K562 (cell line): ENCODE measurements at regions not wholly inside any gene's neighbourhood (a gene's known extent, or its start where the extent isn't known, plus 50 kb on each side); places are given as distances from the start of the nearest gene placed in this dataset.

Source experiments
- ATAC-seq: fragments of 200-7000 bp; cut with Tn5 transposase; 3 replicates; pipeline ENCODE4 v1.9.1; 2020; ENCODE audit warnings: moderate library complexity
- BruUV-seq: library from RNA; stranded (reverse); fragments of 400-500 nt; replicated peaks from 2 replicates; lab custom pipeline; 2021; lab: Mats Ljungman, UMichigan
- CTCF ChIA-PET: fragments of 300-600 bp; formaldehyde crosslinking; extraction: SDS; loops from one replicate; lab custom pipeline; 2021; ENCODE audit warnings: low intra/inter-chr PET ratio; lab: Yijun Ruan, JAX
- POLR2A ChIA-PET: fragments of 300-600, 350-650 bp; sonication (Branson Sonifier 250); formaldehyde crosslinking; extraction: SDS; loops from one replicate; lab custom pipeline; 2021; ENCODE audit warnings: antibody characterized with exemption, inconsistent platforms; lab: Yijun Ruan, JAX
- DNase-seq, 4 experiments: peaks; one replicate each; pipeline versions ENCODE4 v3.0.0 to v3.0.0-alpha.2; 2011 to 2018; ENCODE audit warnings: low spot score in 3 of 4, mixed read lengths in 3 of 4; ENCODE audit errors: extremely low read depth in 1 of 4
- FAIRE-seq: peaks from 2 replicates; lab custom pipeline; 2011; peaks lifted over from hg19 to GRCh38; lab: Jason Lieb, UNC
- H2AFZ ChIP-seq: 2 replicates; pipeline ENCODE4 v1.6.0; 2011; ENCODE audit warnings: low read depth, low read length, control low read depth, inconsistent platforms
- H3K27ac ChIP-seq: fragments of 200-600 bp; 3 replicates; pipeline ENCODE4 v1.8.0; 2011; ENCODE audit warnings: low read depth, mild to moderate bottlenecking, control low read depth, inconsistent platforms, low read length, moderate library complexity, mixed read lengths; ENCODE audit errors: extremely low read depth
- H3K27me3 ChIP-seq, 2 experiments: fragments of 300-600 bp in 1 of 2; 2 replicates in 1 of 2; 3 replicates in 1 of 2; pipeline versions ENCODE4 v1.6.0 to v1.8.0; 2011; ENCODE audit warnings: inconsistent platforms in 2 of 2, low read length in 2 of 2, mild to moderate bottlenecking in 1 of 2, mixed read lengths in 1 of 2, moderate library complexity in 1 of 2; ENCODE audit not compliant: control insufficient read depth in 2 of 2, insufficient read depth in 2 of 2
- H3K36me3 ChIP-seq: fragments of 300-600 bp; 3 replicates; pipeline ENCODE4 v1.8.0; 2011; ENCODE audit warnings: mild to moderate bottlenecking, low read length, inconsistent platforms; ENCODE audit not compliant: control insufficient read depth, insufficient read depth
- H3K4me1 ChIP-seq, 2 experiments: fragments of 200-600 bp in 1 of 2; replicated peaks in 1 of 2; 2 replicates in 1 of 2; 3 replicates in 1 of 2; pipeline versions ENCODE4 v1.5.1 to v1.8.0; 2011; ENCODE audit warnings: inconsistent platforms in 2 of 2, low read length in 2 of 2, mild to moderate bottlenecking in 1 of 2, mixed read lengths in 1 of 2, moderate library complexity in 1 of 2; ENCODE audit not compliant: control insufficient read depth in 2 of 2, insufficient read depth in 2 of 2
- H3K4me2 ChIP-seq: 2 replicates; pipeline ENCODE4 v1.6.1; 2011; ENCODE audit warnings: low read length, control low read depth, inconsistent platforms, mixed read lengths; ENCODE audit not compliant: insufficient read depth
- H3K4me3 ChIP-seq: fragments of 200-600 bp; sonication (generic), shearing (Covaris generic); 2 replicates; pipeline ENCODE4 v1.5.1; 2016; ENCODE audit warnings: control low read depth, inconsistent platforms
- H3K79me2 ChIP-seq: fragments of 200-600 bp; 3 replicates; pipeline ENCODE4 v1.8.0; 2011; ENCODE audit warnings: low read length, inconsistent platforms; ENCODE audit not compliant: control insufficient read depth, insufficient read depth
- H3K9ac ChIP-seq, 2 experiments: 2 replicates each; pipeline versions ENCODE4 v1.6.0 to v1.6.1; 2011; ENCODE audit warnings: low read depth in 2 of 2, low read length in 2 of 2, control low read depth in 1 of 2, inconsistent platforms in 1 of 2, mild to moderate bottlenecking in 1 of 2, mixed read lengths in 1 of 2; ENCODE audit not compliant: insufficient read depth in 1 of 2
- H3K9me1 ChIP-seq: one replicate; pipeline ENCODE4 v1.6.0; 2011; ENCODE audit warnings: inconsistent platforms, mild to moderate bottlenecking, low read length, moderate library complexity; ENCODE audit not compliant: control insufficient read depth, insufficient read depth
- H3K9me3 ChIP-seq: replicated peaks from 2 replicates; pipeline ENCODE4 v1.5.1; 2011; ENCODE audit warnings: low read depth, low read length, inconsistent platforms; ENCODE audit not compliant: control insufficient read depth, insufficient read depth
- H4K20me1 ChIP-seq: replicated peaks from 2 replicates; pipeline ENCODE4 v1.6.1; 2011; ENCODE audit warnings: low read length, inconsistent platforms, mixed read lengths; ENCODE audit not compliant: control insufficient read depth, insufficient read depth
- CAMTA2 ChIP-seq: fragments of 250-450 bp; sonication (Bioruptor Pico); conservative IDR thresholded peaks from 2 replicates; pipeline ENCODE4 v1.5.1; 2022
- CTCFL ChIP-seq: IDR thresholded peaks from 2 replicates; pipeline ENCODE4 v1.6.1; 2011; ENCODE audit warnings: borderline replicate concordance, low read depth, mild to moderate bottlenecking, moderate library complexity, low read length; ENCODE audit not compliant: insufficient read depth, poor library complexity, severe bottlenecking
- HDAC3 ChIP-seq: fragments of 450-650 bp; IDR thresholded peaks from 2 replicates; pipeline ENCODE4 v1.6.1; 2018; ENCODE audit warnings: borderline replicate concordance, mild to moderate bottlenecking, moderate library complexity; ENCODE audit not compliant: partially characterized antibody
- KAT2B ChIP-seq: IDR thresholded peaks from one replicate; pipeline ENCODE4 v1.6.1; 2012; ENCODE audit warnings: low read depth, mild to moderate bottlenecking, control low read depth, inconsistent platforms, low read length, moderate library complexity
- KDM4B ChIP-seq, 2 experiments: fragments of 450-650 bp in 1 of 2; sonication (generic) in 1 of 2; IDR thresholded peaks; 2 replicates each; pipeline ENCODE4 v1.6.1; 2016 to 2017; ENCODE audit warnings: borderline replicate concordance in 2 of 2, antibody characterized with exemption in 1 of 2, low read depth in 1 of 2, mild to moderate bottlenecking in 1 of 2
- KLF1 ChIP-seq: fragments of 450-650 bp; IDR thresholded peaks from 2 replicates; pipeline ENCODE4 v1.6.1; 2016; ENCODE audit warnings: missing genetic modification characterization, missing compliant biosample characterization
- L3MBTL2 ChIP-seq: fragments of 450-650 bp; IDR thresholded peaks from 2 replicates; pipeline ENCODE4 v1.6.1; 2016; ENCODE audit warnings: mild to moderate bottlenecking, moderate library complexity
- NFYB ChIP-seq: IDR thresholded peaks from 2 replicates; pipeline ENCODE4 v1.6.1; 2011; ENCODE audit warnings: mild to moderate bottlenecking, moderate library complexity; ENCODE audit not compliant: insufficient read length; ENCODE audit errors: extremely low read depth
- SUPT5H ChIP-seq: fragments of 450-650 bp; IDR thresholded peaks from 2 replicates; pipeline ENCODE4 v1.6.1; 2016
- TFE3 ChIP-seq: fragments of 450-650 bp; formaldehyde crosslinking; IDR thresholded peaks from 2 replicates; pipeline ENCODE4 v1.4.0; 2020; ENCODE audit warnings: mild to moderate bottlenecking, mixed read lengths
- ZNF395 ChIP-seq: fragments of 200-800 bp; sonication (Bioruptor generic); IDR thresholded peaks from 2 replicates; pipeline ENCODE4 v1.6.1; 2017; ENCODE audit warnings: missing genetic modification characterization, missing compliant biosample characterization
- ZNF707 ChIP-seq: fragments of 250-450 bp; sonication (Bioruptor Pico); conservative IDR thresholded peaks from 2 replicates; pipeline ENCODE4 v1.8.0; 2022; ENCODE audit warnings: inconsistent platforms, mild to moderate bottlenecking, moderate library complexity
- ZNF79 ChIP-seq: fragments of 250-450 bp; sonication (Bioruptor Pico); IDR thresholded peaks from 2 replicates; pipeline ENCODE4 v1.4.0; 2020; ENCODE audit warnings: low read depth, mild to moderate bottlenecking, moderate library complexity
- WGBS: fragments of 100-300 bp; shearing (Covaris generic); methylation state at CpG from one replicate; pipeline ENCODE4 v1.1.6; 2016; ENCODE audit warnings: low coverage, mixed read lengths; ENCODE audit not compliant: insufficient coverage; ENCODE audit errors: missing lambda C conversion rate; 5-methylcytosine and 5-hydroxymethylcytosine counted together
- in situ Hi-C: fragments of 300-500 bp; cut with MboI; formaldehyde crosslinking; loops from 4 replicates; pipeline ENCODE4 v1.15.0; 2018; ENCODE audit warnings: inconsistent platforms, mixed read lengths
- intact Hi-C: fragments of 100-400 bp; cut with micrococcal nuclease; formaldehyde crosslinking; loops from 2 replicates; pipeline ENCODE4 v1.14.2; 2022
- TF ChIP-seq, protein P1 (sequence below): sonication (generic); formaldehyde crosslinking; IDR thresholded peaks from 2 replicates; pipeline ENCODE4 v1.8.0; 2022; ENCODE audit warnings: mild to moderate bottlenecking, missing genetic modification reagents
- TF ChIP-seq, protein P2 (sequence below): fragments of 250-450 bp; sonication (Bioruptor Pico); IDR thresholded peaks from 2 replicates; pipeline ENCODE4 v1.5.1; 2021; ENCODE audit warnings: mild to moderate bottlenecking

DNA sequence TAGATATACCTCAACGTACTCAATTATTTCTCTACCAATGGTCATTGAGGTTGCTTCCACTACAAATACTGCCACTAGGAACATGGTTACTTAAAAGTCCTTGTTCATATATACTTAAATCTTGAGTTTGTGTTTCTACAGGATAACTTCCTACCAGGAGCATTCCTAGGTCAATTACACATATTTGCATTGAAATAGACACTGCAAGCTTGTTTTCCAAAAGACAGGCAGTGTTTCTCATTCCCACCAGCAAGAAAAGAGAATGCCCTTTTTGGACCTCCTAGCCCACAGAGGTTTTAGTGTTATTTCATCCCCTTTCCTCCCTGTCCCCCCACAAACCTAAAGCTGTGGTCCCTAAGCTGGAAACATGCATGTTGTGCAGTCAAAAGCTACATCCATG is 177.3 kb downstream of the ID4 start:
- Histone ChIP-seq H3K4me1 (no peaks in the 10 kb centered on the region), H3K4me3 (no peak overlapping the region), H3K9me3 (no peaks in the 10 kb centered on the region; the same call in 1 of the 2 replicates), H3K79me2 (no peaks in the 10 kb centered on the region), H3K27me3 (peaks cover 9 to 11% of the 10 kb centered on the region in 2 experiments; a peak in 4 of 5 replicates), H3K36me3 (no peaks in the 10 kb centered on the region), H3K9ac (no peak overlapping the region), H4K20me1 (no peaks in the 10 kb centered on the region), H3K27ac (no peak overlapping the region), H3K9me1 (no peaks in the 10 kb centered on the region), H2AFZ (no peak overlapping the region), H3K4me2 (no peak overlapping the region)
- ChIA-PET POLR2A (no interaction called here), CTCF (no interaction called here)
- FAIRE-seq (no peak), ATAC-seq (no peak), DNase-seq (no peak)
- in situ Hi-C loops, result no loop called here
- 0% methylated on average over 1 of the region's 1 CpG for WGBS
- no TSS peak for BruUV-seq
- intact Hi-C loops, result no loop called here
- TF ChIP-seq, protein P1, sequence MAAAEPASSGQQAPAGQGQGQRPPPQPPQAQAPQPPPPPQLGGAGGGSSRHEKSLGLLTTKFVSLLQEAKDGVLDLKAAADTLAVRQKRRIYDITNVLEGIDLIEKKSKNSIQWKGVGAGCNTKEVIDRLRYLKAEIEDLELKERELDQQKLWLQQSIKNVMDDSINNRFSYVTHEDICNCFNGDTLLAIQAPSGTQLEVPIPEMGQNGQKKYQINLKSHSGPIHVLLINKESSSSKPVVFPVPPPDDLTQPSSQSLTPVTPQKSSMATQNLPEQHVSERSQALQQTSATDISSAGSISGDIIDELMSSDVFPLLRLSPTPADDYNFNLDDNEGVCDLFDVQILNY (CRISPR knock-in tag), result no peak
- TF ChIP-seq SUPT5H (no peak), CTCFL (no peak), KAT2B (no peak), TFE3 (CRISPR knock-in tag) (no peak), ZNF79 (CRISPR knock-in tag) (no peak), KDM4B (IDR thresholded peaks at IDR 0.05; ENCODE audit: borderline replicate concordance in 2 of 2, low read depth in 1 of 2) (no peak), L3MBTL2 (no peak), CAMTA2 (CRISPR knock-in tag) (no peak), KLF1 (no peak), HDAC3 (no peak), ZNF707 (CRISPR knock-in tag) (no peak), ZNF395 (CRISPR knock-in tag) (no peak), NFYB (no peak)
- TF ChIP-seq, protein P2, sequence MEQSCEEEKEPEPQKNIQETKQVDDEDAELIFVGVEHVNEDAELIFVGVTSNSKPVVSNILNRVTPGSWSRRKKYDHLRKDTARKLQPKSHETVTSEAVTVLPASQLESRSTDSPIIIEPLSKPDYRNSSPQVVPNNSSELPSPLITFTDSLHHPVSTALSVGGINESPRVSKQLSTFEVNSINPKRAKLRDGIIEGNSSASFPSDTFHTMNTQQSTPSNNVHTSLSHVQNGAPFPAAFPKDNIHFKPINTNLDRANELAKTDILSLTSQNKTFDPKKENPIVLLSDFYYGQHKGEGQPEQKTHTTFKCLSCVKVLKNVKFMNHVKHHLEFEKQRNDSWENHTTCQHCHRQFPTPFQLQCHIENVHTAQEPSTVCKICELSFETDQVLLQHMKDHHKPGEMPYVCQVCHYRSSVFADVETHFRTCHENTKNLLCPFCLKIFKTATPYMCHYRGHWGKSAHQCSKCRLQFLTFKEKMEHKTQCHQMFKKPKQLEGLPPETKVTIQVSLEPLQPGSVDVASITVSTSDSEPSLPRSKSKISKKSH (CRISPR knock-in tag), result no peak
